Dermis microvascular lymphatic vessel endothelial cell (primary cell): ENCODE measurements at regions not wholly inside any gene's neighbourhood (a gene's known extent, or its start where the extent isn't known, plus 50 kb on each side); places are given as distances from the start of the nearest gene placed in this dataset.
A peak's percentile ranks its signal among the peaks of the same experiment; 100 is the strongest.

Experiments
- DNase-seq, 2 donors: peaks; one replicate each; pipeline versions ENCODE4 v3.0.0 to v3.0.0-alpha.2; 2010; ENCODE audit warnings: low read depth in 2 of 2

- DNase-seq, result peak; percentile 13 to 35
Observed at GRCh38 chr10:28250782-28251181, 52.1 kb downstream of the MPP7 start.

- no peak for DNase-seq
Observed at GRCh38 chr10:28250358-28250757, 52.5 kb downstream of the MPP7 start.

DNA sequence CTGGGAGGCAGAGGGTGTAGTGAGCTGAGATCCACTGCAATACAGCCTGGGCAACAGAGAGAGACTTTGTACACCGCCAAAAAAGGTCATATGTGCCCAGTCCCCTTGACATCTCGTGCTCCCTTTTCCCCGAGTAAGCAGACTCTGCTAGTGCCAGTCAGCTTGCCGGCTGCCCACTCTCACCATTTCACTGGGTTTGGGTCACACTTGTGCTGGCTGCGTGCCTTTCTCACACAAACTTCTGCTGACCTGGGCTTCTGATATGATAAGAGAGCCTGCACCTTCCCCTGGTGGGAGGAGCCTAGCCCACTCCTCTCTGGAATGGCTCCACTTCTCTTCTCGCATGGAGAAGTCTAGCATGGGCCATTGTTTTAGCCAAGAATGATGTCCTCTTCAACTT is 53.4 kb downstream of the MPP7 start:
- no peak for DNase-seq

DNA sequence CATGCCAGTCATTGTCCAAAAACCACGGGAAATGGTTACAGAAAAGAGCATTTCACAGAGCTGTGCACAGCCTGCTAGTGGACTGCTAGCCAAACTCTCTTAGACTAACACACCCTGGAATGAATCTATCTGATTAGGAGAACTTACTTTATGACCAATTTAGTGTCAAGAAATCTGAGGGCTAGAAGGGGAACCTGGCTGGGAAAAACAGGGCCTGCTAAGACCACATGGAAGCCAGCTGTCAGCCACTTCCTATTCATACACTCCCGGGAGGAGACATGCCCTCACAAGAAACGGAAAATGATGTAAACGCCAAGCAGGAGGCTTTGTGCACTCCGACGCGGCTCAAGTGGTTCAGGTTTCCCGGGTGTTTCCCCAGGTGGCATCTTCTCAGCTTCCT is 54.8 kb downstream of the MPP7 start:
- DNase-seq, result no peak

DNA sequence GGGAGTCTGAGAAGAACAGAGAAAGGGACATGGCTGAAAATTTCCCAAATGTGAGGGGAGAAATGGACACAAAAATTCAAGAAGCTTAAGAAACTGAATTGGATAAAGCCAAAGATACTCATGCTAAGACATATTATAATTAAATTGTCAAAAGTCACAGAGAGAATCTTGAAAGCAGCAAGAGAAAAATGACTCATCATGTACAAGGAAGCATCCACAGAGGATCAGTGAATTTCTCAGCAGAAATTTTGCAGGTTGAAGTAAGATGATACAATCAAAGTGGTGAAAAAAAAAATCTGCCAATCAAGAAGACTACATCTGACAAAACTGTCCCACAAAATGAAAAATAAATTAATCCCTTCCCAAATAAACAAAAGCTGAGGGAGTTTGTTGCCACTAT is 56.8 kb downstream of the MPP7 start:
- DNase-seq, result no peak

DNA sequence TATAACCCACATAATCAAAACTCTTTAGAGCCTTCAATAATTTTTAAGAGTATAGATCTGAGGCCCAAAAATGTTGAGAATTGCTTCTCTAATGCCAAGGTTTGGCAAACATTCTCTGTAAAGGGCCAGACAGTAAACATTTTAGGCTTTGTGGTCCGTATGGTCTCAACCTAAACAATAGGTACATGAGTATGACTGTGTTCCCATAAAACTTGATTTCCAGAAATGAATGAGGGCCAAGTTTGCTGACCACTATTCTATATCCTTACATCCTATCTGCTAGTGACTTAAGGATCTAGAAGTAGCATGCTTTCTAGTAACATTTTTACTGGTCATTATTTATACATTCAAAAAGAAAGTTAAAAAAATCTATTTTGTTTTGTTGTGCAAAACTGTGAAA is 58.9 kb downstream of the MPP7 start:
- no peak for DNase-seq

DNA sequence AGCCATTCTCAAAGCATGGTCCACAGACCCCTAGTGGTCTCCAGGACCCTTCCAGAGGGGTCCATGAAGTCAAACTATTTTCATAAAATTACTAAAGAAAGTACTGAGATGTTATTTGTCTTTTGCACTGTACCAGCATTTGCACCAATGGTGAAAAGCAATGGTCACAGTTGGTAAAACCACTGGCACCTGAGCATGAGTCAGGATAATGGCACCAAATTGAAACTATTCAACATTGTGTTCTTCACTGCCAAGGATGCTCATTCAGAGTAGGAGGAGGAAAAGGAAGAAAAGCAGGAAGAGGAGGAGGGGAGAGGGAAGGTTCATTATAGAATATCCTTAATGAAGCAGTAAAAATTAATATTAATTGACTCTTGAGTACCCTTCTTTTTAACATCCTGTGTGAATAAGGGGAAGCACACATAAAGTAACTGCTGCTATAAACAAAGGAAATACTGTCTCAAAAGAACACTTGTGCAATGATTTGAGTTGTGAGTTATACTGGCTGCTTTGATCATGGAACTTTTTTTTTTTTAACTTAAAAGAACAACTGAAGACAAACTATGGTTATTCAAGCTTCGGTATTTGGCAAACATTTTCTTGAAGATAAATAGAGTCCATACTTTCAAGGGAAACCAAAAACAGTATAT is 60.2 kb downstream of the MPP7 start:
- DNase-seq, result no peak

- peak; percentile 66 to 71 for DNase-seq
Observed at GRCh38 chr10:28241741-28242399, 61.0 kb downstream of the MPP7 start.

GRCh38 chr10:28240400-28240799 is 62.5 kb downstream of the MPP7 start:
- DNase-seq, result no peak

- no peak for DNase-seq
Observed at GRCh38 chr10:28236591-28236990, 66.3 kb downstream of the MPP7 start.

- no peak for DNase-seq
Observed at GRCh38 chr10:28220811-28221210, 82.1 kb downstream of the MPP7 start.

DNA sequence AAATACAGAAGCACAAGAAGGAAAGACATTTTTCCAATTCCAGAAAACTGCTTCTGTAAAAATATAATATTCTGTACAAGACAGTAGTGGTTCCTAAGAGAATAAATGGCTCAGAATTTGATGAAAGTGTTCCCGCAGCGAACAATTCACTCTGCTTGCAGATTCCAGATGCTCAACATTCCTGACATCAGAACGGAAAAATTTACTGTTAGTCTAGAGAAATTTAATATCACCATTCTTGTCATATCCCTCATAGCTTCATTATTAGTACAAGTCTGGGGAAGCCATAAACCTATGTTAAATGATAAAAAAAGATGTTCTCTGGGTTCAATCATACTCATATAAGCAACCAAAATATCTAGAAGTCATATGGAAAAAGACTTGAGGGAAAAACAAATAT is 83.6 kb downstream of the MPP7 start:
- DNase-seq, result no peak

DNA sequence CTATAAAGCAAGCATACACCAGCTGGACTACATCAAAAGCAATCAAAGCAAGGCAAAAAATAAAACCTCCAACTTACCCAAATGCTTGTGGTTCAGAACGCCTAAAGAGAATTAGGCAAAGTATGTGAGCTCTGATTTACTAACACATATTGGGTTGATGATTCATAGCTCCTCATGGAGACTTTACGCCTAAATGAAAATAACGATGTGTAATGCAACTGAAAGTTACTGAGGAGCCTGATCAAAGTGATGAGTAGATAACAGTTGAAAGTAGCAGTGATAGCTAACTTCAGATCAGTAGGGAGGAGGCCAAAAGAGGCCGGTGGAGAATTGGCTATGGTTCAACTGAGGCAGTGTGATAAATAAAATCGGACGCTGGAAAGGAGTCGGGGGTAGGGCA is 85.0 kb downstream of the MPP7 start:
- DNase-seq, result no peak

GRCh38 chr10:28215930-28216329 is 86.9 kb downstream of the MPP7 start:
- DNase-seq, result no peak

DNA sequence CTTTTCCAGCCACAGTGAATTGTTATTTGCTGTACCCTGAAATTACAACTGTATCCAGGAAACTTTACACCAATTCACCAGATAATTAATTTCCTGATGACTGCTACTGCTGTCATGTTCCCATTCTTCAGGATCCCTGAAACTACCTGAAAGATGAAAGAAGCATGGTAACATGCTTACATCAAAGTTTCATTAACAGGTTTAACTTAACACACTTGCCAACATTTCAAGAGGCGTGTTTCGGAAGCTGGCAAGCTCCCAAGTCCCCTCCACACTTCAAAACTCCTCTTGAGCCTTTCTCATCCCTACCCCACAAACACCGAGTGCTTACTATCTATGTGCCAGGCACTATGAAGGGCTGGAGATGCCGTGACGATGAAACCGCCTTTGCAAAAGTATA is 88.6 kb downstream of the MPP7 start:
- DNase-seq, result no peak

DNA sequence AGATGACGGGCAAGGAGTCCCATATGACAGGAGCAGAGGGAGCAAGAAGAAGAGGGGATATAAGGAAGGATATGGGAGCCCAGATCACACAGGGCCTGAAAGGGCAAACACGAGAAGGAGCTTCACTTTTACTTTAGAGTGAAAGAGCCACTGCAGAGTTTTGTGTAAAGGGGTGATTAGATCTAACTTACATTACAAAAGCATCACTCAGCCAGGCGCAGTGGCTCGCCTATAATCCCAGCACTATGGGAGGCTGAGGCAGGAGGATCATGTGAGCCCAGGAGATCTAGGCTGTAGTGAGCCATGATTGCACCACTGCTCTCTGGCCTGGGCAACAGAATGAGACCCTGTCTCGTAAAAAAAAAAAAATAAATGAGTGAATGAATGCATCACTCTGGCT is 91.1 kb downstream of the MPP7 start:
- DNase-seq, result no peak

GRCh38 chr10:28207799-28208198 is 95.1 kb downstream of the MPP7 start:
- DNase-seq, result no peak

DNA sequence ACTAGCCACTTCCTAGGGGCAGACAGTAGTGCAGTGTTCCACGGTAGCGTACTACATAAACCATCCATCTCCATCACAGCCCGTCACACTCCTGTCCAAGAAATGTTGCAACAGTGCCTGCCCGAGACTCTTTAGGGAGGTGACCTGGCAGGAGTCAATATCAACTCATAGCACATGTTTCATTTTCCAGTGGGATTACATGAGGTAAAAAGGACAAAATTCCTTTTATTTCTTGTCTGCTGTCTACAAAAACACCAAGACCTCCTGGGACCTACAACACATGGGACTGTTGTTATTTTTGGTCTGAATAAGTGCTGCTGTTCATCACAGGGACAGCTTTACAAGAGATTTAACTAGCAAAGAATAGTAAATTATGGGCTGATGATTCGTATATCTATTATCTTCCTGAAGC is 99.9 kb downstream of the MPP7 start:
- DNase-seq, result no peak

- DNase-seq, result no peak
Observed at GRCh38 chr10:28201410-28202400, 101.2 kb downstream of the MPP7 start.

DNA sequence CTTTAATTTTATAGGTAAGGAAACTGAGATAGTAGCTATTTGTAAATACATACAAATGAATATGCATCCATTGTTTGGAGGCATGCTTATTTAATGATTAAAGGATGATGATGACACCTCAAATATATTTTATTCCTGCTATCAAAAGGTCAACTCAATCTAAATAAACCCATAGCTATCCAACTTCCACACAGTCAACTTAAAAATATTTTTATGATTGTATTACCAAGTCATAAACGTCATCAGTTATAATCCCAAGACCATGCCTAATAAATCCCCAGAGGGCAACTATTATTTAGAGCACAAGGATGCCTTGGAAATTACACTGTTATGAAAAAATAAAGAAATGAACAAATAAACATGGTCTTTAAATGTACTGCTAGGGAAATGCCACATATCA is 102.1 kb downstream of the MPP7 start:
- no peak for DNase-seq

DNA sequence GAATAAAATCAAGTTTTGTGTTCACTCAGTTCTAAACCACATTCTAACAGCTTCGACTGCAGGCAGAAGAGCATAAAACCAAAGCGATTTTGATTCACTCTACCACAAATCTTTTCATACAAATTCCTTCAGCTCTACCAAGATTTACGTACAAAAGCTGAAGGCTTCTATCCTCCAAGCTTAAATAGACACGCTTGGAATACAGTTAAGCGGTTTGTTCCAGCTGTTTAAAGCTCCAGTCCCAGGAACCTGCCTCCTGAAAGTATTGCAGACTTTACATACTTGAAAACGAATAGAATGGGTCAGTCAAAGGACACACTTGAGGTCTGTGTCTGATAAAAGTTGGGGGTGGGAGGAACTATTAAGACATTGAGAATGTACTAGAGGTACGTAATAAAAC is 102.9 kb downstream of the MPP7 start:
- no peak for DNase-seq

GRCh38 chr10:28190196-28190595 is 112.7 kb downstream of the MPP7 start:
- DNase-seq, result no peak
